RWPE2 (cell line): ENCODE measurements at regions not wholly inside any gene's neighbourhood (a gene's known extent, or its start where the extent isn't known, plus 50 kb on each side); places are given as distances from the start of the nearest gene placed in this dataset.

Experiments used
- ATAC-seq: fragments of 200-7000 bp; cut with Tn5 transposase; 3 replicates; pipeline ENCODE4 v1.9.1; 2021; ENCODE audit warnings: low read depth
- DNase-seq: peaks from one replicate; pipeline ENCODE4 v3.0.0-alpha.2; 2020; ENCODE audit warnings: low spot score
- H3K27ac ChIP-seq: fragments of 450-650 bp; 2 replicates; pipeline ENCODE4 v1.5.1; 2017; ENCODE audit warnings: mild to moderate bottlenecking; ENCODE audit not compliant: poor library complexity, severe bottlenecking
- H3K27me3 ChIP-seq: fragments of 250-450 bp; sonication (Bioruptor Pico); 2 replicates; pipeline ENCODE4 v1.5.1; 2021; ENCODE audit warnings: mild to moderate bottlenecking, moderate library complexity; ENCODE audit not compliant: insufficient read depth, poor library complexity, severe bottlenecking
- H3K36me3 ChIP-seq: fragments of 250-450 bp; sonication (Bioruptor Pico); 2 replicates; pipeline ENCODE4 v1.5.1; 2020; ENCODE audit warnings: low read depth, mild to moderate bottlenecking, moderate library complexity
- H3K4me1 ChIP-seq: fragments of 250-450 bp; sonication (Bioruptor Pico); 2 replicates; pipeline ENCODE4 v1.5.1; 2021; ENCODE audit warnings: mild to moderate bottlenecking, moderate library complexity; ENCODE audit not compliant: insufficient read depth, poor library complexity, severe bottlenecking
- H3K4me3 ChIP-seq: fragments of 250-450 bp; sonication (Bioruptor Pico); 2 replicates; pipeline ENCODE4 v1.5.1; 2021; ENCODE audit warnings: mild to moderate bottlenecking, moderate library complexity; ENCODE audit not compliant: severe bottlenecking
- H3K9me3 ChIP-seq: fragments of 250-450 bp; sonication (Bioruptor Pico); 2 replicates; pipeline ENCODE4 v1.5.1; 2021; ENCODE audit warnings: mild to moderate bottlenecking, moderate library complexity; ENCODE audit not compliant: severe bottlenecking
- TF ChIP-seq, protein P1 (sequence below): fragments of 450-650 bp; IDR thresholded peaks from one replicate; pipeline ENCODE4 v1.5.1; 2017; ENCODE audit warnings: mild to moderate bottlenecking, moderate library complexity; ENCODE audit not compliant: poor library complexity, severe bottlenecking

DNA sequence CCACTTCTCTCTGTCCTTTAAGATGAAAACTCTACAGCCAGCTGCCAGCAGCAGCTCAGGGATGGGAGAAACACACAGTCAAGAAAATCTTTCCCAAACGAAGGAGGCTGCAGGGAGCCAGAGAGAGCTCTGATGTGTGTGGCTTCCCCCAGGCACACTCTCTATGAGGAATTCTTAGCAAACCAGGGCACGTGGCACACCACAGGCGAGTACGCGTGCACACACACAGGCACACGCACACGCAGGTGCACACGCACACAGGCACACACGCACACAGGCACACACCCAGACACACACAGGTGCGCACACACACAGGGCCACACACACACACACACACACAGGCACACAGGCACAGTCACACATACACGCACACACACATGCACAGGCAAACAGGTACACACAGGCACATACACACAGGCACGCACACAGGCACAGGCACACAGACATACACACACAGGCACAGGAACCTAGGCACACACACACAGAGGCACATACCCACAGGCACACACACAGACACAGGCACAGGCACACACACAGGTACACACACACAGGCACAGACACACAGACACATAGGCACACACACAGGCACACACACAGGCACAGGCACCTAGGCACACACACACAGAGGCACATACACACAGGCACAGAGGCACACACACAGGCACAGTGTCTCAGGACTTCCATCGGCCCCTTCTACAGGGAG, 91.5 kb upstream of the ATP2B2 start:
- Histone ChIP-seq H3K27ac (no peak overlapping the region), H3K27me3 (no peaks in the 10 kb centered on the region), H3K9me3 (no peaks in the 10 kb centered on the region), H3K4me1 (no peaks in the 10 kb centered on the region), H3K36me3 (no peaks in the 10 kb centered on the region), H3K4me3 (no peak overlapping the region)
- TF ChIP-seq, protein P1, sequence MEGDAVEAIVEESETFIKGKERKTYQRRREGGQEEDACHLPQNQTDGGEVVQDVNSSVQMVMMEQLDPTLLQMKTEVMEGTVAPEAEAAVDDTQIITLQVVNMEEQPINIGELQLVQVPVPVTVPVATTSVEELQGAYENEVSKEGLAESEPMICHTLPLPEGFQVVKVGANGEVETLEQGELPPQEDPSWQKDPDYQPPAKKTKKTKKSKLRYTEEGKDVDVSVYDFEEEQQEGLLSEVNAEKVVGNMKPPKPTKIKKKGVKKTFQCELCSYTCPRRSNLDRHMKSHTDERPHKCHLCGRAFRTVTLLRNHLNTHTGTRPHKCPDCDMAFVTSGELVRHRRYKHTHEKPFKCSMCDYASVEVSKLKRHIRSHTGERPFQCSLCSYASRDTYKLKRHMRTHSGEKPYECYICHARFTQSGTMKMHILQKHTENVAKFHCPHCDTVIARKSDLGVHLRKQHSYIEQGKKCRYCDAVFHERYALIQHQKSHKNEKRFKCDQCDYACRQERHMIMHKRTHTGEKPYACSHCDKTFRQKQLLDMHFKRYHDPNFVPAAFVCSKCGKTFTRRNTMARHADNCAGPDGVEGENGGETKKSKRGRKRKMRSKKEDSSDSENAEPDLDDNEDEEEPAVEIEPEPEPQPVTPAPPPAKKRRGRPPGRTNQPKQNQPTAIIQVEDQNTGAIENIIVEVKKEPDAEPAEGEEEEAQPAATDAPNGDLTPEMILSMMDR: no peak
- ATAC-seq (no peak), DNase-seq (no peak)

DNA sequence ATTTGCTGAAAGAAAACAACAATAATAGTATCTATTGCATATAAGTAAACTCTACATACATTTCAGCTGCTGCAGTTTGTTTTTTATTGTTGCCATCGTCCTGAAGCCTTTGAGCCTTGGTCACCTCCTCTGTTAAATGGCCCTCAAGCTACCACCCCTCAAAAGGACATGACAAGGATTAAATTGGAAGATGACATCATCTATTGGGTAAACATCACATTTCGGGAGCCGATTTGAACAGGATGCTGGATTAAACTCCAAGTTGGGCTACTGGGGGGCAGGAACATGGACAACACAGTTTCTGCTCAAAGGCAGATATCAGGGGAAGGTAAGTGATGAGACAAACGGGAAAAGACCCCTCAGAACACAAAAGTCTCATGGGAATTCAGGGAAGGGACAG, 92.3 kb upstream of the ATP2B2 start:
- ATAC-seq: no peak
- Histone ChIP-seq H3K27ac (no peak overlapping the region), H3K27me3 (no peaks in the 10 kb centered on the region), H3K4me1 (no peaks in the 10 kb centered on the region), H3K9me3 (no peaks in the 10 kb centered on the region), H3K4me3 (no peak overlapping the region), H3K36me3 (no peaks in the 10 kb centered on the region)
- DNase-seq: no peak
- TF ChIP-seq, protein P1: no peak

GRCh38 chr3:10599017-10599416, 93.6 kb upstream of the ATP2B2 start:
- H3K9me3 ChIP-seq: no peaks in the 10 kb centered on the region
- no peaks in the 10 kb centered on the region for H3K4me1 ChIP-seq
- H3K27me3 ChIP-seq: no peaks in the 10 kb centered on the region
- H3K27ac ChIP-seq: no peak overlapping the region
- H3K4me3 ChIP-seq: no peak overlapping the region
- no peak for DNase-seq
- no peak for ATAC-seq
- TF ChIP-seq, protein P1: no peak
- H3K36me3 ChIP-seq: no peaks in the 10 kb centered on the region

DNA sequence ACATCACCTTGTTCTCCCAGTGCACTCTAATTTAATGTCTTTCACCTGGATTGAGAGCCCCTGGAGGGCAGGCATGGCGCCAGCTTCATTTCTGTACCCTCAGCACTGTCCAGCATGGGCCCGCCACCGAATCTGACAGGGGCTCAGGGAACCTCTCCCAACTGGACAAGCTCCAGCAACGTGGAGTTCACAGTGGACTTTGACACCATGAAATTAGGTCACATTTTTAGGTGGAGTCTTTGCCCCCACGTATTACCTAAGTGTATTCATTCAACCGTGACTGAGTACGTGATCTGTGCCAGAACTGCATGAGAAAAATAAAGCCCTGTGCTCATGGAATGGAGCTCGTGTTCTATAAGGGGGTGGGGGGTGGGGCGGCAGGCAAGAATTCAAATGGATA, 94.1 kb upstream of the ATP2B2 start:
- TF ChIP-seq, protein P1: no peak
- DNase-seq (no peak), ATAC-seq (no peak)
- H3K27me3 ChIP-seq: no peaks in the 10 kb centered on the region
- no peak overlapping the region for H3K4me3 ChIP-seq
- H3K27ac ChIP-seq: no peak overlapping the region
- no peaks in the 10 kb centered on the region for H3K4me1 ChIP-seq
- no peaks in the 10 kb centered on the region for H3K9me3 ChIP-seq
- H3K36me3 ChIP-seq: no peaks in the 10 kb centered on the region

DNA sequence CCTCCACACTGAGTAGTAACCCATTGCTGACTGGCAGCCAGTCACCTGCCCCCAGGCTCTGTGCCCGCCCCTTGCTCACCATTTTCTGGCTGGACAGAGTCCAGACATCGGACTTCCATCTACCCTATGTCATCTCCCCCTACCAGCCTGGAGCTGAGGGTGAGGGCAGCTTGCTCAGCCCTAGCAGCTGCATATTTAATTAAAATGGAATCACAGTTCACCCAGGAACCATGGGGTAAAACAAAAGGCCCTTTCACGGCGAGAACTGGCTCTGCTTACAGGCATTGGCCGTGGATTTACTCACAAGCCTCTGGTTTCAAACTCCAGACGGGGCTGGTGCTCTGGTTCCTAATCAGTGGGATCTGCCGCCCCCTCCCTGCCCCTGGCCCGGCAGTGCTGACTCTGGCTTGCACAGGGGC, 94.9 kb upstream of the ATP2B2 start:
- Histone ChIP-seq H3K36me3 (no peaks in the 10 kb centered on the region), H3K4me3 (no peak overlapping the region), H3K27ac (no peak overlapping the region), H3K9me3 (no peaks in the 10 kb centered on the region), H3K27me3 (no peaks in the 10 kb centered on the region), H3K4me1 (no peaks in the 10 kb centered on the region)
- TF ChIP-seq, protein P1: no peak
- ATAC-seq: 0 out of 3 replicates have a peak, but pooled peaks have one; percentile 14
- DNase-seq: no peak
